HG03159 (cell line): ENCODE measurements at regions not wholly inside any gene's neighbourhood (a gene's known extent, or its start where the extent isn't known, plus 50 kb on each side); places are given as distances from the start of the nearest gene placed in this dataset.
"Not testable (repeated sequence)": the region's sequence is repeated elsewhere in the genome, so short reads cannot be mapped to it uniquely, and the experiment has no call there.

Experiments used
- ATAC-seq: cut with Tn5 transposase; IDR thresholded peaks from one replicate; pipeline ENCODE4 v1.9.1; 2021; ENCODE audit warnings: mild to moderate bottlenecking, moderate library complexity; ENCODE audit not compliant: unreplicated experiment

- ATAC-seq = not testable (repeated sequence)
These were observed 83.9 kb upstream of the GOLGA6L6 start for GRCh38 chr15:20625469-20625868.

DNA sequence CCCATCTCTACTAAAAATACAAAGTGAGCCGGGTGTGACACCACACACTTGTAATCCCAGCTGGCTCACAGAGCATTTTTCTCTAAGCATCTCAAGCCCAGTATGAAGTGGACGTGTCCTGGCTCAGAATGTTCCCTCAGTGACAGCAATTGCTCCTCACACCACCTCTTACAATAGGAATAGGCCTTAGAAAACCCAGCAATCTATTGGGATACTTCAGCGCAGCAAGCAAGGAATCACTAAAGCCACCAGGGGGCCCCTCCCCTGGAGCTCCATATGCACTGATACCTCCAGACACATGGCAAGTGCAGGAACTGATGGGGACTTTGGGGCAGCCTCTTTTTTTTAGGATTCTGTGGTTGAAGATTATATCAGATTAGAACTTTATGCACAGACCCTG, 82.5 kb upstream of the GOLGA6L6 start:
- not testable (repeated sequence) for ATAC-seq

GRCh38 chr15:20622117-20622516, 80.5 kb upstream of the GOLGA6L6 start:
- peak; percentile 78 for ATAC-seq

- ATAC-seq = not testable (repeated sequence)
These were observed 72.9 kb upstream of the GOLGA6L6 start for GRCh38 chr15:20614549-20614948.

DNA sequence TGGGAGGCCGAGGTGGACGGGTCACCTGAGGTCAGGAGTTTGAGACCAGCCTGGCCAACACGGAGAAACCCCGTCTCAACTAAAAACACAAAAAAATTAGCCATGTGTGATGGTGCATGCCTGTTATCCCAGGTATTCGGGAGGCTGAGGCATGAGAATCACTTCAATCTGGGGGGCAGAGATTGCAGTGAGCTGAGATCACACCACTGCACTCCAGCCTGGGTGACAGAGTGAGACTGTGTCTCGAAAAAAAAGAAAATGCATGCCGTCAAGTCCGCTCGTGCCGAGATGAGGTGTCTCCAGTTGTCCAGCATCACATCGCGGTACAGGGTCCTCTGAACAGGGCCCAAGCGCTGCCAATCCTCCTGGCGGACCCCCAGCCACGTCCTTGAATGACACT, 71.2 kb upstream of the GOLGA6L6 start:
- not testable (repeated sequence) for ATAC-seq

DNA sequence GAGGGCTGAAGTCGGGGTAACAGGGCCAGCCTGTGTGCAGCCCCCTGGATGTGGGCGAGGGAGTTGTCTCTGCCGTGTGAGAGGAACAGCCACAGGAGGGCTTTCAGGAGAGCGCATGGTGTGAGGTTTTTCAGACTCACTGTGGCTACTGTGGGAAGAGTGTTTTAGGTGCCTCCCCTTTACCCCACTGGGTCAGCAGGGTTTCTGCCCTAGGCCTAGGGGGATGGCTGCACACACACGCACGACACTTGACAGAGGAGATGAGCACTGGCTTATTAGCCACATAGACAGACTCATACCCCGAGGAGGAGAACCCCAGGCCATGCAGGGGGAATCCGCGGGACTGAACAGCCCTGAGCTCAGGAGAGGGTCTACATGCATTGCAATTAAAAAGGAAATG, 70.8 kb upstream of the GOLGA6L6 start:
- ATAC-seq = not testable (repeated sequence)

GRCh38 chr15:20611667-20612290, 70.2 kb upstream of the GOLGA6L6 start:
- ATAC-seq = not testable (repeated sequence)

DNA sequence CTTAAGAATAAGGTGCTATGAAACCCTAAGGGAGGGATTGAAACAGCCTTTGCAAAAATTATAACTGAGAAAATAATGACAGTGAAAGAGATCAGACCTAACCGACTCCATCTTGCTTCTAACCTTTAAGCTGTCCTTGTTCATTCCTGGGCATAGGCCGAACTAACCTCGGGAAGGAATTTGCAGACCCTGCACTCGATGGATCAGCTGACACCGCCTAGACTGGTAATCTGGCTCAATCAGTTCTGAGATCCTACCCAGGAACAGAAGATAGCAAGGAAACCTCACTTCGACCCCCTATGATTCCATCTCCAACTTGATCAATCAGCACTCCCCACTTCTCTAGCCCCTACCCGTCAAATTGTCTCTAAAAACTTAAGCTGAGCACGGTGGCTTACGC, 66.6 kb upstream of the GOLGA6L6 start:
- not testable (repeated sequence) for ATAC-seq

GRCh38 chr15:20597245-20597644, 55.6 kb upstream of the GOLGA6L6 start:
- ATAC-seq = not testable (repeated sequence)

DNA sequence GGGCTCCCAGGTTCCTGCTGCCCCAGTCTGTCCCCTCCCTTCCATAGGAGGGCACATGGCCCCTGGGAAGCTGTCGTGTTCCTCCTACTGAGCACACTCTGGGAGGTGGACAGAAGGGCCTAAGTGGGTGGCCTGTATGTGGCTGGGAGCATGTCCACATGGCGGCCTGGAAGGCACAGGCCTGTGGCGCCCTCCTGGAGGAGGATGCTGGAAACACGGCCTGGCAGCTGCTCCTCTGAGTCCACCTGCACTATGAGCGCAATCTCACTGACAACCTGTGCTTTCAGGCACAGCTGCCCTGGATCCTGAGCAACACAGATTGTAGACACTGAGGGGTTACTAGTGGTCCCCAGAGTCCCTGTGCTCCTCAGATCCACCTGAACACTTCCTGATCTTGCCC, 52.6 kb upstream of the GOLGA6L6 start:
- ATAC-seq = not testable (repeated sequence)

DNA sequence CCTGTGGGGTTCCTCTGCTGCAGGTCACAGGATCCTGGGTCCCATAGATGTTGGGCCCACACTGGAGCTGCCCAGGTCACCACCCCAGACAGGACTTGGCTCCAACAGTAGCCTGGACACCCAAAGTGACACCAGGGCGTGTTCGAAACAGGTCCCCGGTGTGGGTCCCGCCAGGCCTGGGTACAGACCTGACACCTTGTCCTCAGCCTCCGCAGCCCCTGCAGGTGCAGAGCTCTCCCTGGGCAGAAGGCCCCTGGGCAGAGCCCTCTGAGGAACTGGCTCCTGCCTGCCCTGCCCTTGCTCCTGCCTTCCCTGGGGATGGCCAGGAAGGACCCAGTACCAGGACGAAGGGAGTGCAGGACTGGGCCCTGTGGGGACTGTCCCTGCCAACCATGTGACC, 50.3 kb upstream of the GOLGA6L6 start:
- not testable (repeated sequence) for ATAC-seq
